ENCODE measurements at regions not wholly inside any gene's neighbourhood (a gene's known extent, or its start where the extent isn't known, plus 50 kb on each side); places are given as distances from the start of the nearest gene placed in this dataset.

DNA sequence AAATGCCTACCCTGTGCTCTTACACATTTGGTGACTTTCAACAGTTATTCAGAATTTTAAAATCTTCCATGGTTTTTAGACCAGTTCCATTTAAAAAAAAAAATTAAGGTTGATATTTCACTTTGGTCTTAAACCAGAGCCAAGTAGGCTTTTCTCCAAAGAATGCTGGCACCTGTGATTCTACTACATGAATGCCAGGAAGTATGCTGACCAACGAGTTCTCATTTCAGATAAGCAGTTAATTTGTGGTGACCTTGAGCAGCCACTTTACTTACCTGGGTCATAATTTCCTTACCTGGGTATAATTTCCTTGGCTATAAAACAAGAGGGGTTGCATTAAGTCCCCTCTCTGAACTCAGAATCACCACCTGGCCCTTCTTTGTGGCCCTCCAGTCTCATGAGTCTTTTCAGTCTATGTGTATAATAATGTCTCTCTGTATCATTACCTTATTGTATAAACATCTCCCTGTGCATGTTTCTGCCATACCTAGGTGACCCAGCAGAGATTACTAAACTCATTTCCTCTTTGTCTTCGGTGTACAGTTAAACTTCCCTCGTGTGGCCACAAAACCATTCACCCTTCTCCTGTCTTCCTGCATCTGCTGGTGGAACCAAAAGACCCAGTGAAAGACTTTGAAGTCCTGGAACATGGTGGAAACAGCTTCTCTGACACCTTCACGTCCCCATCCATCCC, 139.1 kb upstream of the DPT start:
- TF ChIP-seq POLR2A (IDR thresholded peaks at IDR 0.05) (no peak), POLR2AphosphoS5 (IDR thresholded peaks at IDR 0.05) (no peak), CTCF (IDR thresholded peaks at IDR 0.05 in 8 of 11, conservative IDR thresholded peaks at IDR 0.05 in 3 of 11) (no peak)
- H3K9me3 ChIP-seq: peaks cover 0 to 20% (median 15%) of the 10 kb centered on the region in 8 donors
- 42 to 53% (median 48%) methylated on average over 4 of the region's 4 CpGs for WGBS, 5 donors
- H3K27me3 ChIP-seq (replicated peaks in 1 of 7): no peaks in the 10 kb centered on the region
- H3K27ac ChIP-seq: no peak overlapping the region
- DNase-seq: no peak
- intact Hi-C loops (cut with DNase I; ENCODE audit: low total_unique reads): no loop called here
- H3K4me1 ChIP-seq: no peaks in the 10 kb centered on the region
- H3K4me3 ChIP-seq: no peak overlapping the region
- no peaks in the 10 kb centered on the region for H3K36me3 ChIP-seq

DNA sequence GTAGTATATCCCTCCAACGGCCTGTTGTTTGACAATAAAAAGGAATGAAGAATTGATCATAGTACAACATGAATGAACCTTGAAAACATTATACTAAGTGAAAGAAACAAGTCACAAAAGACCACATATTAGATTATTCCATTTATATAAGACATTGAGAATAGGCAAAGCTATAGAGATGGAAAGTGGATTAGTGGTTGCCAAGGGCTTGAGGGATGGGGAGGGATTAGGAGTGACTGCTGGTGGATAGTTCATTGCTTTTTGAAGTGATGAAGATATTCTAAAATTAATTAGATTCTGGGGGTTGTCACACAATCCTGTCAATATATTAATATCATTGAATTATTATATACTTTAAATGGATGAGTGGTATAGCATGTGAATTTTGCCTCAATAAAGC, 142.5 kb upstream of the DPT start:
- Histone ChIP-seq H3K36me3 (no peaks in the 10 kb centered on the region), H3K4me3 (no peak overlapping the region), H3K9me3 (peaks cover 0 to 5% (median 3%) of the 10 kb centered on the region in 8 donors), H3K27me3 (replicated peaks in 1 of 7) (no peaks in the 10 kb centered on the region), H3K4me1 (no peaks in the 10 kb centered on the region), H3K27ac (no peak overlapping the region)
- no peak for TF ChIP-seq CTCF (IDR thresholded peaks at IDR 0.05 in 8 of 11, conservative IDR thresholded peaks at IDR 0.05 in 3 of 11)
- no peak for TF ChIP-seq POLR2A (IDR thresholded peaks at IDR 0.05)
- no peak for TF ChIP-seq POLR2AphosphoS5 (IDR thresholded peaks at IDR 0.05)
- intact Hi-C loops (cut with DNase I; ENCODE audit: low total_unique reads): no loop called here
- 82 to 95% (median 86%) methylated on average over 1 of the region's 1 CpG for WGBS, 5 donors
- no peak for DNase-seq

- intact Hi-C loops (cut with DNase I; ENCODE audit: low total_unique reads): no loop called here
- Histone ChIP-seq H3K4me1 (peaks cover 0 to 4% (median 0%) of the 10 kb centered on the region in 6 donors), H3K27ac (no peak overlapping the region), H3K27me3 (replicated peaks in 1 of 7) (no peaks in the 10 kb centered on the region), H3K4me3 (no peak overlapping the region), H3K9me3 (no peaks in the 10 kb centered on the region), H3K36me3 (no peaks in the 10 kb centered on the region)
- DNase-seq: no peak
- no peak for TF ChIP-seq POLR2AphosphoS5 (IDR thresholded peaks at IDR 0.05)
- no peak for TF ChIP-seq CTCF (IDR thresholded peaks at IDR 0.05 in 8 of 11, conservative IDR thresholded peaks at IDR 0.05 in 3 of 11)
- no peak for TF ChIP-seq POLR2A (IDR thresholded peaks at IDR 0.05)
- 85 to 97% (median 92%) methylated on average over 1 of the region's 1 CpG for WGBS, 5 donors
These were observed 146.8 kb upstream of the DPT start for GRCh38 chr1:168875831-168876230.

DNA sequence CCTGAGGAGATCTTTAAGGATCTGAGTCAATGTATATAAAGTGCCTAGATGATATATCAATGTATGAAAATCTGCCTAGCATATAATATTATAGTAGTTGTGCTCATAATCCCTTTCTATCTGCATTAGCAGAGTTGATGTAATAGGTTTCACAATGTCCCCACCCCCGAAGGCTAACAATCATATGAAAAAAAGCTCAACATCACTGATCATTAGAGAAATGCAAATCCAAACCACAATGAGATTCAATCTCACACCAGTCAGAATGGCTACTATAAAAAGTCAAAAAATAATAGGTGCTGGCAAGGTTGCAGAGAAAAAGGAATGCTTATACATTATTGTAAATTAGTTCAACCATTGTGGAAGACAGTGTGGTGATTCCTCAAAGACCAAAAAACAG, 147.8 kb upstream of the DPT start:
- H3K27me3 ChIP-seq (replicated peaks in 1 of 7): no peaks in the 10 kb centered on the region

More for the DNA sequence above, 147.8 kb upstream of the DPT start:
- TF ChIP-seq POLR2AphosphoS5 (IDR thresholded peaks at IDR 0.05): no peak
- no peak for TF ChIP-seq CTCF (IDR thresholded peaks at IDR 0.05 in 8 of 11, conservative IDR thresholded peaks at IDR 0.05 in 3 of 11)
- no peak for TF ChIP-seq POLR2A (IDR thresholded peaks at IDR 0.05)
- H3K4me3 ChIP-seq: no peak overlapping the region
- H3K27ac ChIP-seq: no peak overlapping the region
- no peaks in the 10 kb centered on the region for H3K9me3 ChIP-seq
- intact Hi-C loops (cut with DNase I; ENCODE audit: low total_unique reads): no loop called here
- WGBS, 5 donors: 65 to 87% (median 77%) methylated on average over 1 of the region's 1 CpG
- H3K4me1 ChIP-seq: peaks cover 0 to 4% (median 0%) of the 10 kb centered on the region in 6 donors
- no peak for DNase-seq
- H3K36me3 ChIP-seq: no peaks in the 10 kb centered on the region
